22Rv1 (cell line): ENCODE measurements at regions not wholly inside any gene's neighbourhood (a gene's known extent, or its start where the extent isn't known, plus 50 kb on each side); places are given as distances from the start of the nearest gene placed in this dataset.

Experiments
- H3K27ac ChIP-seq: fragments of 450-650 bp; 2 replicates; pipeline ENCODE4 v1.5.1; 2017
- CTCF ChIP-seq: fragments of 450-650 bp; IDR thresholded peaks from 2 replicates; pipeline ENCODE4 v1.5.1; 2017; ENCODE audit warnings: mild to moderate bottlenecking
- ZFX ChIP-seq: fragments of 450-650 bp; IDR thresholded peaks from 2 replicates; pipeline ENCODE4 v1.6.1; 2017; ENCODE audit warnings: antibody characterized with exemption, borderline replicate concordance

DNA sequence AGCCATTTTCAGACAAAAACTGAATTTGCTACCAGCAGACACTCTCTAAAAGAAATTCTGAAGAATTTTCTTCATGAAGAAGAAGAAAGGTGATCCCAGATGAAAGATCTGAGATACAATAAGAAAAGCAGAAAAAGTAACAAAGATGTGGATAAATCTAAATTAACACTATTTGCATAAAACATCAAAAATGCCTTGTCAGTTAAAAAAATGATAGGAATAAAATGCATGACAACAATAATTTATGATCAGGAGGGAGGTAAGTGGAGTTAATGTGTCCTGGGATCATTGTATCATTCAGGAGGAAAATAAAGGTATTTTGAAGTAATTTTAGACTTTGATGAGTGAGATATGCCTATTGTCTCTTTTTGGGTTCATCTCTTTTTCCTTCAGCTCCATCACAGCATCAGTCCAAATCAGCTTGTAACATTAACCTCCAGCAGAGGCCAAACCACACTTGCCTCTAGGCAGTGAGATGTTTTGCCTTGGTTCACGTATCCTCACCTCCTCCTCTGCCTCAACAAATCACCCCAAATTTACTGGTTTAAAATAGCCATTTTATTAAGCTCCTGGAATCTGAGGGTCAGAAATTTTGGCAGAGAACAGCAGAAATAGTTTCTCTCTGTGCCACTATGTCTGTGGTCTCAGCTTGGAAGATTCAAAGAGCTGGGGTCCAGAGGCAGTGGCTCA is 76.9 kb upstream of the HIVEP3 start:
- H3K27ac ChIP-seq: no peak overlapping the region
- no peak for TF ChIP-seq CTCF
- TF ChIP-seq ZFX: no peak

GRCh38 chr1:41994195-41994894 is 75.6 kb upstream of the HIVEP3 start:
- TF ChIP-seq CTCF (no peak), ZFX (no peak)
- no peak overlapping the region for H3K27ac ChIP-seq

GRCh38 chr1:41983451-41983850 is 64.7 kb upstream of the HIVEP3 start:
- no peak for TF ChIP-seq CTCF
- no peak for TF ChIP-seq ZFX
- no peak overlapping the region for H3K27ac ChIP-seq

DNA sequence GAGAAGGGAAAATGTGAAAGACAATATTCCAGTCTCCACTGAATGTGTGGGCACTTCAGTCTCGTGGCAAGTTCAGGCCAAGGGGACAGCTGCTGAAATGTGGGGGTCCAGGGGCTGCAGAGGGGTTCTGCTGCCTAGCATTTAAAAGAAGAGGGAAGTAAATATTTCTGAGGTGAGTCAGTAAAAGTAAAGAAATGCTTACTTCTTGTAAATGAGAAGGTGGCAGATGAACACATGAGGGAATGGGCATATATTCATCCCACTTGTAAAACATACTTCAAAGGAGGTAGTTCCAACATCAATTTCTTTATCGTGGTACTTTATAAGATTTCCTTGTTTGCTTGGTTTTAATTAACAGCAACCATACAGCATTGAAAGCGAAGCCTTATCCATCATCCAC is 63.1 kb upstream of the HIVEP3 start:
- no peak overlapping the region for H3K27ac ChIP-seq

GRCh38 chr1:41980827-41981653 is 62.3 kb upstream of the HIVEP3 start:
- no peak overlapping the region for H3K27ac ChIP-seq
- TF ChIP-seq CTCF (no peak), ZFX (no peak)

More for the DNA sequence above, 63.1 kb upstream of the HIVEP3 start:
- TF ChIP-seq CTCF (no peak), ZFX (no peak)

GRCh38 chr1:41978986-41979385 is 60.3 kb upstream of the HIVEP3 start:
- no peak overlapping the region for H3K27ac ChIP-seq
- TF ChIP-seq CTCF (no peak), ZFX (no peak)
